DMS53 (cell line): ENCODE measurements at regions not wholly inside any gene's neighbourhood (a gene's known extent, or its start where the extent isn't known, plus 50 kb on each side); places are given as distances from the start of the nearest gene placed in this dataset.
A peak's percentile ranks its signal among the peaks of the same experiment; 100 is the strongest.

ENCODE experiments used
- DNase-seq: peaks from one replicate; lab custom pipeline; 2025; lab: John Stamatoyannopoulos, UW

DNA sequence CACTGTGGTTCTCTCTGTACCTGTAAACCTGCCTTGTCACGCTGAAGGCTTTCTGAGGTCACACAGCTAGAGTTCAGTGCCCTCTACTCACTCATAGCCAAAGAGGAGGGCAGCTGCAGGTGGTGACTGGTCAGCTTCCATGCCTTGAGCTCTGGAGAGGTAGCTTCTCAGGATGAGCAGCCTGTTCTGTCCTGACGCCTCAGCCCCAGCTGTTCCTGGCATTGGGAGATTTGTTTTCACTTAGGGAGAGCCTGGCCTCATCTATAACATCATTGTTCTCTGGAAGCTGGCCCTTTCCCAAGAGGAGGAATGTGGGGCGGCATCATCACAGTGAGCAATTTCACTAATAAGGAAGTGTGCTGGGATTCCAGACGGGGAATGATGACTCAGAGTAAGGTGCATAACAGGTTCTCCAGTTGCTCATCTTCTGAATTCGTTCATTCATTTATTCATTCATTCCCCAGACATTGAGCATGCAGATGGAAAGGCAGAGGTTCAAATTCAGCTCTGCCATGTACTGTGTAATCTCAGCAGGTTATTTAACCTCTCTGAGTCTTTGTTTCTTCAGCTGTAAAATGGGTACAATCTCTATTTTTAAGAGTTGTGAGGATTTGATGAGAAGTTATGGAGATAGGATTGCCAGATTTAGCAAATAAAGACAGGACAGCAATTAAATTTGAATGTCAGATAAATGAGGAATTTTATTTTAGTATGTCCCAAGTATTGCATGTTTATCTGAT, 255.8 kb upstream of the CRY1 start:
- peak; percentile 84 for DNase-seq

DNA sequence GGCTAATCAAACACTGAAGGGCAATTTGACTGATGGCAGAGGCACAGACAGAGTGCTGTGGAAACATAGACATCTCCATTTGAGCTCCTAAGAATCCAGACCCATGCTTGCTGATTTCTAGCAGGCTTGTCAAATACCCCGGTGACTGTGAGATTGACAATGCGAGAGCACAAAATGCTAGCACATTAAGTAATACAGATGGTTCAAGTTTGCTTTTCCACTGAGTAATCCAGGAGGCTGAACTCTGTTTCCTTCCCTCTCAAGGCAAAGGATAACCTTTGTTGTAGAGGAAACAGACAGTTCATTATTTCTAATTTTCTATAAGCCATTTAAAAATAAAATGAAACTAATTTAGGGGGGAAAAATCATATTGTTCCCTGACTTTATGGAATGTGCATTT, 256.5 kb upstream of the CRY1 start:
- no peak for DNase-seq

DNA sequence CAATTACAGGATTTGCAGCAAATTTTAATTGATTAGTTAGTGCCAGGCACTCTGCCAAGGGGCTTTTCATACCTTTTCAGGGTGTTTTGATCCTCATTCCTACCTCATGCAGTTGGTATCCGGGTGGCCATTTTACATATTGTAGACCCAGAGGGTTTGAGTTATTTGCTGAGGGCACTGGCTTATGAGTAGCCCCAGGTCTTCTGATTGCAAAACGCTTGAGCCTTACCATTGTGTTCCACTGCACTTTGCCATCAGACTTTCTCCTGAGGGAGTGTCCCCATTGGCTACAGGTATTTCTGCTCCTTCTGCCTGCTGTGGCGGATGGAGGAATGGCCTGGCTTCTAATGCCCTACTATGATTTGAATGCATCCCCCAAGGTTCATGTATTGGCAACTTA, 257.8 kb upstream of the CRY1 start:
- no peak for DNase-seq

DNA sequence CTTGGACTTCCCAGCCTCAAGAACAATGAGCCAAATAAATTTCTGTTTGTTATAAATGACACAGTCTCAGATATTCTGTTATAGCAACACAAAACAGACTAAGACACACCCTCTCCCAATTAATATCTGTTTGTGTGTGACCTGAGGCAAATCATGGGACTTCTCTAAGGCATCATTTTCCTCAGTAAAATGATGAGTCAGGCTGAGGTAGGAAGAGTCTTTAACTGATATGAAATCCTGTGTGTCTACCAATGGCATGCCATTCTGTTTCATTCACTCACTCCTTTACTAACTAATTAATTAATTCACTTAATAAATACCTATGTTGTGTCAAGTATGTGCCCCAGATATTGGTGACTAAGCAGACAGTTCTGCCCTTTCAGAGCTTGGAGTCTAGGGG, 258.4 kb upstream of the CRY1 start:
- DNase-seq: no peak

DNA sequence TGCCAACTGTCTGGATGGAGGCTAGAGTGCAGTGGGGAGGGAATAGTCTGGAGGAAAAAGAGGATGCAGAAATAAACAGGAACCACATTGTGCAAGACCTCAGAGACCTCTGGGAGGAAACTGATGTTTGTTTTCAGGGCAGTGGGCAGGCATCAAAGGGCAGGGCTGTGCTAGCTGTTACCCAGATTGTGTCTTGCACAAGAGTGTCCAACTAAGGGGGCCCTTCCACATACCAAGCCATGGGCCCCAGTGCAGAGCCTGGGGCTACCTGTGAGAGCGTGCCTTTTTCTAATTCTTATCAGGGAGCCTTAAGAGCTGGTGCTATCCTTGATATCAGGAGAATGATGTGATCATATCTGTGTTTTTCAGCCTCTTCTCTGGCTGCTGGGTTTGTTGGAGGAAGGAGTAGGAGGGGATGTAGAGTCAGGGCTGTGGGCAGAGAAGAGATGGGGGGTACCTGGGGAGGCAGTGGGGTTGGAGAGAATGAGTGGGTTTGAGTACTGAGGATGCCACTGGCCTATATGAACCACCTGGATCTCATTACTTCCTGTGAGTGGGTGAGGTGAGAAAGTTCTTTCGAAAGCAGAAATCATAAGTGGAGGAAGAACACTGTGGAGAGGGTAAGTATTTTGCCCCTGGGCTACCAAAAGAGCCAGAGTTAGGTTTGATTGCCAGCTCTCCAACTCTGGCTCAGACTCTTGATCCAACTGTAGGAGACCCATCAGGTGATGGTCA, 259.2 kb upstream of the CRY1 start:
- DNase-seq: no peak

DNA sequence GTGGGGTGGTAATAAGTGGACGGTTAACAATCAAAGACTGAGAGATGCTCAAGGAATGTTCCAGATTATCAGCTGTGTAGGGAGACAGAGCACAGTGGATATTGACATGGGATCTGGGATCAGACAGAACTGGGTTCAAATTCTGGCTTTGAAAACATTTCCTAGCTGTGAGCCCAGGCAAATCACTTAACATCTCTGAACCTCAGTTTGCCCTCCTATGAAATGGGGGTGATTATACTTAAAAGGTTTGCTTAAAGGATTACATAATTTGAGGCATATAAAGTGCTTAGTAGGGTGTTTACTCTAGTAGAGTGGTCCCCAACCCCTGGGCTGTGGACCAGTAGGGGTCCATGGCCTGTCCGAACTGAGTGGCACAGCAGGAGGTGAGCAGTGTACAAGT, 260.0 kb upstream of the CRY1 start:
- DNase-seq: no peak

DNA sequence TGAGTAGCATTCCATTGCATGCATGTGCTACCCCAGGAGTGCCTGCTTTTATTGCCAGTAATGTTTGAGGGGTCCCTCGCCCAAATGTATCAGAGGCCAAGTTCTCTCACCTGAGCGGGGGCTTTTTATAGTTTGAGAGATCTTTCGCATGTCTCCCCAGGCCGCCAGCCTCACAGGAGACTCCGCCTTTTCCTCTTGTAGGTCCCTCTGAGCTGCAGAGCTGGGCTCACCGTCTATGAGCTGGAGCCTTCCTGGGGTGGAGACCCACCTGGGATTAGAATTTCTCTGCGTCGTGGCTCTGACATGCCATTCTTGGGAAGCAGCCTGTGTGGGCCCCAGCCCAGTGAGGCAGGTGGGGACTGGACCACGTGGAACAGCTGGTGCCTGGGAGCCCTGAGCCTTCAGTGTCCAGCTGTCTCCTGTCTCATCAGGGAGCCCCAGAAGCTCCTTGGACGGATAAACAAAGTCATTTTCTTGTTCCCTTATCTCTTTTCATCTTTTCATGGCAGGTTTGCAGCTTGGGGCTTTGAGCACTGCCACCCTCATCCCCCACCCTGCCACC, 261.7 kb upstream of the CRY1 start:
- DNase-seq: no peak

DNA sequence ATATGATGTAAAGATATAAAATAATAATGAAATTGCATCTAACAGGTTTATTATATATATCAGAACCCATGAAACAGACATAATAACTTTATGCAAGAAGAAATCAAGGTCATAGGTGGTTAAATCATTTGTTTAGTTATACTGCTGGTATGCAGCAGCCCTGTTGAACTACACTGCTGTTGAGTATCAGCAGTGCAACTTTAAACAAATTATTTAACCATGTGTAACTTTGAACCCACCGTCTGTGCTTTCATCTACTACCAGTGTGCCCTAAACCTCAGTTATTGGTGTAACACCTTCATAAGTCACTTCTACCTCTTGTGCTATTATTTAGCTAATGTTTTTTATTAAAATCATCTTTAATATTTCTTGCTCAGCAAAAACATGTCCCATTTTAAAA, 262.3 kb upstream of the CRY1 start:
- DNase-seq: no peak

DNA sequence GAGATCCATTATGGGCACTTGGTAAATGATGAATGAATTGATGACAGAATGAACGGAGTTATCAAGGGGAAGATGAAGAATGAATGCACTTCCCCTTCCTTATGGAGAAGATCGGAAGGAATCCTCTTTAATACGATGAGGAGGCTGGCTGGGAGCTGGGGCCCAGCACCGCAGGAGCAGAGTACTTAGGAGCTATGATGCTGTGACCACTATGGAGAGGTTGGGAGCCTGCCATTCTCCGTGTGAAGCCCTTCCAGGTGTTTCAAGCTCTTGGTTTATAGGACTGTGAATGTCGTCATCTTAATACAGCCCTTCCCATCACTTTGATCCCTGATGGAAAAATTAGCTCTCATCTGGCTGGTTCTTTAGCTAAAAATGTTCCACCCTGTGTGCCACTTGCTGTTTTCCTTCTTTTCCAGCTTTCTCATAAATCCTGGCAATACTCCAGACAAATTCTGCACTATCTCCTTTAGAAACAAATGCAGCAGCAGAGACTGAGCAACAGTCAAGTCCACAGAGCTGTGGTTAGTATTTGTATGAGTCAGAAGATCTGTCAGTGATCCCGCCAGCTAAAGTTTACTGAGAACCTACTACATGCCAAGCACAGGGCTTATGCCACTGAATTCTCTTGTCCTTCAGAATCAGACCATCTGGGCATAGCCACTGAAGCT, 263.1 kb upstream of the CRY1 start:
- DNase-seq: no peak

DNA sequence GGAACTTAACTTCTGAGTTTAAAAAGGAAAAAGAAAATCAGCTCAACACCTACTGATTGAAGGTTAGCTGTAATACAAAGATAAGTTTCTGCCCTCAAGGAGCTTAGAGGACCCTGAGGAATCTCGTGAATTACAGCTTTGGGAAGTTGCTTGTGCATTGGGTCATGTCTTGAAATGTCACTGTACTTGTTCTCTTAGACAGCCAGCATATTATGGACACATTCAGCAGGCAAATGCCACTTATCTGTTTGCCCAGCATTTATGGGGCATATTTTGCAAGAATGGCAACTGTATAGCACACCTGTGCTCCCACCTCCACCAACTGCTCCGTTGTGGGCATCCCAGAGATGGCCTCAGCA, 263.6 kb upstream of the CRY1 start:
- DNase-seq: no peak

DNA sequence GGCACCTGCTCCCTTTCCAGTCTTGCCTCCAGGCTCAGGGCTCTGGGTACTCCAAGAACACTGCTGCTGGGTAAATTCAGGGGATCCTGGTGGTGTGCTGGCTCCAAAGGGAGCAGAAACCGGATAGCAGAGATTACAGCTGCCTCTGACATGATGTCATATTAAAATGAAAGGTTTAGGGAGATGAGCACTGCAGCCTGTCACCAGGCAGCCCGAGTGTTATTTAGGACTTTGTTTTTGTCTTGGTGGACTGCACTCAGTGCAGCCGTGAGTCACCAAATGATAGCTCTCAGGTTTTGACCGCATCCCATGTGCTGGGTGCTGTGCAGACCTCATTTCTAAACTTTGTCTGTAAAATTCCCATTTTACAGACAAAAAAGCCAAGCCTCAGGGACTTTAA, 266.0 kb upstream of the CRY1 start:
- no peak for DNase-seq

DNA sequence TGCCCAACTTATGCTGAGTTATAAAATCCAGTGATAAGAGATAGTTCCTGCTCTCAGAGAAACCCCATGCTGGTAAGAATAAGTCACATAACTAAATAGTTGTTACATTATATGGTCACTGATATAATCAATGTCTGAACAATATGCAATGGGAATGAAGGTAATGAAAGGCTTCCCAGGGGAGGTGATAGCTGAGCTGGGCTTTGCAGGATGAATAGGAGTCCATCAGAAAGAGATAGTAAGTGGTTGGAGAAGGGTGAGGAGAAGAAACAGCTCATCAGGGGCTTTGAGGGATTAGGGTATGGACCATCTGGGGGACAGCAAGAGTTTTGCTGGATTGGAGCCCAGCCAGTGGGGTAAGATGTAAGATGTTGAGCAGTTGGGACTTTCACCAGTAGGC, 266.7 kb upstream of the CRY1 start:
- no peak for DNase-seq

DNA sequence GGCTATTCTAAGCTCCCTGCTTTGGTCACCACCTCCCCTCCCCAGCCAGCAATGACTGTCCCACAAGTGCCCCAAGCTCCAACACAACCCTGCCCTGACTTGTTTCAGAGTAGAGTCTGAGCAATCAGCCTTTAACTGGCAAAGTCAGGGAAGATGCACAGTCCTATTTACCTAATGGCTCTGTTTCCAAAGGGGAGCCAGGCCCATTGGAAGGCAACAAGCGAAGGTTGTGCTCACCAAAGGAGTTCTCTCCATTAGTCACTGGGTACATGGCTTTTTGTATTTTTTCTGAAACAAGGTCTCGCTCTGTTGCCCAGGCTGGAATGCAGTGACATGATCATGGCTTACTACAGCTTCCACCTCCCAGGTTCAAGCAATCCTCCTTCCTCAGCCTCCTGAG, 267.1 kb upstream of the CRY1 start:
- DNase-seq: no peak

DNA sequence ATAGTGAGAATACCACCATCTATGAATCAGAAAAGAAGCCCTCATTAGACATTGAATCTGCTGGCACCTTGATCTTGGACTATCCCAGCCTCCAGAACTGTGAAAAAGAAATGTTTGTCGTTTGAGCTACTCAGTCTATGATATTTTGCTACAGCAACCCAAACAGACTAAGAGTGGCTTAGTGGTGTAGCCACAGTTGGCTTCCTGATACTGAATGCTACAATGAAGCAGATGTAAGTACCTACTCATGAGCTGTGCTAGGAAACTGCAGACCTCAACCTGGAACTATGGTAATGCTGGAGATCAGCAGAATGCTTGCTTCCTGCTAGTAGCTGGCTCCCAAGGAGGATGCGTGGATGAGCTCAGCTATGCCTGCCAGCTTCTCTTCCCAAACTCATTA, 268.6 kb upstream of the CRY1 start:
- DNase-seq: no peak

DNA sequence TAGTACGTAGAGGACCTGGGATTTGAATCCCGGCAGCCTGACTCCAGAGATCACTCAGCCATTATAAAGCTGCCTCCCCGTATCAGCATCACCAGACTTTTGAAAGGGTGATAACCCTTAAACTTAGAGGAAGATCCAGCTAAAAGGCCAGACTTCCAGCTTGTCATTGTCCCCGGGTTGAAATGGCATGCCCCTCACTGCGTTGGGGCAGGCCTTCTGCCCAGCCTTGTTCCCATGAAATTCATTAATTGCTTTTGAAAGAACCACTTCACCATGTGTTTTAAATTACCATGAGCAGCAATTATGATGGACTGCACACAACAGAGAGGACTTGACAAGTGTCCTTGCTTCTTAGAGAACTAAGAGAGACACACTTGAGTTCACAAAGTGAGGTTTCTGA, 269.6 kb upstream of the CRY1 start:
- DNase-seq: no peak

DNA sequence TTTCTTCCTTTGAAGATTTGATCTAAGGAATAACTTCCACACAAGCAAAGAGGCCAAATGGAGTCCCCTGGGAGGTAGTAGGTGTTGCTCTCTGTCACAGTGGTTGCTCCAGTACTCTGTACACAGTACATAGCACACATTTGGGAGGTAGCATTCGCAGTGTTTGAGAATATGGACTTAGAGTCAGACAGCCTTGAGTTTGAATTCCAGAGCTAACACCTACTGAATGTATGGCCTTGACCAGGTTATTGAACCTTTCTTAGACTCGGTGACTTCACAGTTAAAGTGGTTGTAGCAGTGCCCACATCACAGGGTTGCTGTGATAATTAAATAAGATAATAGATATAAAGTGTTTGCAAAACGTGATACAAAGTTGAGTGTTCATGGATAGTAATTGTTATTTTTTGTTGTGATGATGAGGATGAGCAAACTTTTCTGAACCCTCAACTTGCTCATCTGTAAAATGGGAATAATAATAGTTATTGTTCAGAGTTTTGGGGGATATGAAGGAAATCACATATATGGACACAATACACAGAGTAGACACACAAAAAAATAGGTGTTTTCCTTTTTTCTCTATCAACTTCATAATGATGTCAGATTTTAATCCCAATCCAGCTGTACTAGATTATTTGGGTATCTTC, 271.6 kb upstream of the CRY1 start:
- no peak for DNase-seq

DNA sequence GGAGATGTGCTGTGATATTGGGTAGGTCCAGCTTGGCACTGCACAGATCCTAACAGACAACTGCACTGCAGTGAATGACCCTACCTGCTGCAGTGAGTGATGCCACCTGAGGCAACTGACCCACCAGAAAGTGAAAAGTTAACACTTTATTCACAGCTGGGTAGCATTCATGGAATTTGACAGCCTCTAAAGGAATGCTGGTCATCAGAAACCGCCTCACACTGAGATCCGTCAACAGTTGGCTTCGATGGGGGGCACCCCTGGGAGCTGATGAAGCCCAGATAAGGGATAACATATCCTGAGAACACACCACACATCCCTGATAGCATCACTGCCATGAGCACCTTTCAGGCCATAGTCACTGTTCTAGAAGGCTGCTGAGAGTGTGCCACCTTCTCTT, 272.4 kb upstream of the CRY1 start:
- DNase-seq: no peak

DNA sequence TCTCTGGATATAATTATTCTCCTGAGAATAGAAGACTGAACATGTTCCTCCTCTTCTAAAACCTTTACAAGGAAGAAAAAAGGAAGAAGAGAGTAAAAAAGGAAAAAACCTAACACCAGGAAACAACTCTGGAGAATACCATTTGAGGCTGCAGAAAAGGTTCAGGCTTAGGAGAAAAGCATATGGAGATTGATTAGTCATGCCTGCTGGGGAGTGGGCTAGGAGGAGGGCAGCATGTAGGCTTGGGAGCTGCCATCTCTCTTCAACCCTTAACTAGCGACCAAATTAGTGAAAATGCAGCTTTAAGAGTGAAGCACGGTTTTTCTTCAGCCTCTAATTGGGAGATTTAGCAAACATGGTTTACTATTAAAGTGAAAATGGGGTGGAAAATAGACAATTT, 273.0 kb upstream of the CRY1 start:
- DNase-seq: no peak

DNA sequence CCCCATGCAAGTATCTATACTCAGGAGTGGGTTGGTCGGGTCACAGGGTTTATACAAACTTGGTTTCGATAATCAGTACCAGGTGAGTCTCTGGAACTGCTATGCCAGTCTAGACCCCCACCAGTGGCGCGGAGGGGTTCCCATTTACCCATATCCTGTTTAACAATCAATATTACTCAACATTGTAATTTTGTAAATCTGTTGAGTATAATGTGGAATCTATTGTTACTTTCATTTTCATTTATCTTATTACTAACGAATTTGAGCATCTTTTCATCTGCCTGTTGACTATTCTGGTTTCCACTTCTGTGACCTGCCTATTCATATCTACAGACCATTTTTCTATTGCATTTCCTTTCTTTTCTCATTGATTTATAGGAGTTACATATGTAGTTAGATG, 275.2 kb upstream of the CRY1 start:
- DNase-seq: no peak

DNA sequence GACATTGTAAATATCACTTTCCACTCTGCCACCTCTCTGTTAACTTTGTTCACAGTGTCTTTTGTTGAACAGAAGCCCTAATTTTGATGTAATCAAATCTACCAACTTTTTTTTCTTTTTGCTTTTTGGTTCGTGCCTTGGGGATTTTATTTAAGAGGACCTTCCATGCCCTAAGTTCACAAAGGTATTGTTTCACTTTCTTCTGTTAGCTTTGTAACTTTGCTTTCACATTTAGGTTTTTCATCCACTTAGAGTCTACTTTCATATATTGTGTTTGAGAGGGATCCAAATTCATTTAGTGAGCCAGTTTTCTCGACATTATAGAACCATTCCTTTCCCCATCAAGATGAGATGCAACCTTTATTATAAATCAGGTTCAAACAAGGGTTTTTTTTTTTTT, 275.7 kb upstream of the CRY1 start:
- no peak for DNase-seq

DNA sequence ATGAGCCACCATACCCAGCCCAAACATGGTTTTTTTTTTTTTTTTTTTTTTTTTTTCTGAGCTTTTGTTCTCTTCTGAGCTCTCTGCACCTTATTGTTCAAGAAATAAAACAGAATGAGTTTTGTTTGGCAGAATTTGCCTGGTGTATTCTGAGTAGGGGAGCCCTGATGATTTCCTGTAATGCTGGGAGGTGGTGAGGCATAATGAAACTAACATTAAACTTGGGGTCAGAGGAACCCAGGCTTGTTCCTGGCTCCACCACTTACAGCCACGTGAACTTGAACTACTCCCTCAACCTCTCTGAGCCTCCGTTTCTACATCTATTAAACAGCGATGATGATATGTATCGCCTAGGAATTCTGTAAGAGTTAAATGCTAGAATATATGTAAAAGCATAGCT, 276.3 kb upstream of the CRY1 start:
- DNase-seq: no peak

DNA sequence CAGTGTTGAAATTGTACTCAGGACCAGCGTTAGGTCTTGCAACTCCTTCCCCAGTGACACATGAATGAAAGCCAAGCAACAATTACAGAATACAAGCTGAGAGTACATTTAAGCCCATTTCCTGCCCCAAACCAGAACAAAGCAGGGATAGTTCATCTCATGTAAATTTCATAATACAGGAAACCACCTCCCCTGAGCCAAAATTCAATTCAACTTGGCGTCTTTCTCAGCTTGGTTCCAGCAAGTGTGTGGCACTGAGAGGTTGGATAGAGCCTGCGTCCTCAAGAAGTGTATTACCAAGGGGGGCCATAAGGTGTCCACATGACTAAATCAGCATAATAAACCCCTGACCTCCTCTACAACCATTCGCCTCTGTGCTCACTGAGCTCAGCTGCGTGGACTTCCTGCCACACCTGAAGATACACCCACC, 278.9 kb upstream of the CRY1 start:
- DNase-seq: no peak
